ENCODE measurements at regions not wholly inside any gene's neighbourhood (a gene's known extent, or its start where the extent isn't known, plus 50 kb on each side); places are given as distances from the start of the nearest gene placed in this dataset.

DNA sequence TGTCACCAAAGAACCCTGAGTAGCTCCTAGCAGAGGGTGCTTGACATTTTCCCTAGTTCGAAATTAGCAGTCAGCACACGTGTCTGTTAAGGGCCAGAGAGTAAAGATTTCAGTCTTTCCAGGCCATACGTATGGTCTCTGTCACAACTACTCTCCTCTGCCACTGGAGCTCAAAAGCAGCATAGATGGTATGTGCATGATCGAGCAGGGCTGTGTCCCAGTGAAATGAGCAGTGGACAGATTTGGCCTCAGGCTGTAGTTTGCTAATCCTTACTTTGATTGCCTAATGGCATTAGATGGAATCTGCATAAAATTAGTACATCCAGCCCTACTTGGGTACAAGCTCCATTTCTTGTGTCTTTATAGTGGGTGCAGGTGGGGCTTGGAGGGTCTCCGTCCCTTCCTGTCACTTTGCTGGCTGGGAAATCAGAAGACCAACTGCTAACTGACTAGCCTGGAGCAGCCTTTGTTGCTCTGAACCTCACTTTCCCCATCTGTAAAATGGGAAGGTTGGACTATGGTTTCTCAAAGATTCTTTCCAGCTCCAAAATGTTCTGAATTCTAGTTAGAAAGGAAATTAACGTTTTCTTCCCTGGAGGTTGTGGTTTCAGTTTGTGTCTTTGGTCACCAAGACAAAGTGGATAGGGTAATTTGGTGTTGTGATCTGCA lies 108.5 kb downstream of the GLI2 start:
- no peak overlapping the region for H3K27ac Mint-ChIP-seq
- H3K27me3 Mint-ChIP-seq (ENCODE audit: low read depth) = no peaks in the 10 kb centered on the region
- peaks cover 19% of the 10 kb centered on the region for H3K4me1 Mint-ChIP-seq
- peaks cover 10% of the 10 kb centered on the region for H3K9me3 Mint-ChIP-seq
- no peak for DNase-seq (ENCODE audit: low spot score in 2 of 2, unreplicated experiment in 2 of 2)
- TF ChIP-seq, protein P1, sequence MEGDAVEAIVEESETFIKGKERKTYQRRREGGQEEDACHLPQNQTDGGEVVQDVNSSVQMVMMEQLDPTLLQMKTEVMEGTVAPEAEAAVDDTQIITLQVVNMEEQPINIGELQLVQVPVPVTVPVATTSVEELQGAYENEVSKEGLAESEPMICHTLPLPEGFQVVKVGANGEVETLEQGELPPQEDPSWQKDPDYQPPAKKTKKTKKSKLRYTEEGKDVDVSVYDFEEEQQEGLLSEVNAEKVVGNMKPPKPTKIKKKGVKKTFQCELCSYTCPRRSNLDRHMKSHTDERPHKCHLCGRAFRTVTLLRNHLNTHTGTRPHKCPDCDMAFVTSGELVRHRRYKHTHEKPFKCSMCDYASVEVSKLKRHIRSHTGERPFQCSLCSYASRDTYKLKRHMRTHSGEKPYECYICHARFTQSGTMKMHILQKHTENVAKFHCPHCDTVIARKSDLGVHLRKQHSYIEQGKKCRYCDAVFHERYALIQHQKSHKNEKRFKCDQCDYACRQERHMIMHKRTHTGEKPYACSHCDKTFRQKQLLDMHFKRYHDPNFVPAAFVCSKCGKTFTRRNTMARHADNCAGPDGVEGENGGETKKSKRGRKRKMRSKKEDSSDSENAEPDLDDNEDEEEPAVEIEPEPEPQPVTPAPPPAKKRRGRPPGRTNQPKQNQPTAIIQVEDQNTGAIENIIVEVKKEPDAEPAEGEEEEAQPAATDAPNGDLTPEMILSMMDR (IDR thresholded peaks at IDR 0.05; ENCODE audit: unreplicated experiment) = no peak
- peaks cover 15% of the 10 kb centered on the region for H3K36me3 Mint-ChIP-seq
- no peak overlapping the region for H3K4me3 Mint-ChIP-seq

DNA sequence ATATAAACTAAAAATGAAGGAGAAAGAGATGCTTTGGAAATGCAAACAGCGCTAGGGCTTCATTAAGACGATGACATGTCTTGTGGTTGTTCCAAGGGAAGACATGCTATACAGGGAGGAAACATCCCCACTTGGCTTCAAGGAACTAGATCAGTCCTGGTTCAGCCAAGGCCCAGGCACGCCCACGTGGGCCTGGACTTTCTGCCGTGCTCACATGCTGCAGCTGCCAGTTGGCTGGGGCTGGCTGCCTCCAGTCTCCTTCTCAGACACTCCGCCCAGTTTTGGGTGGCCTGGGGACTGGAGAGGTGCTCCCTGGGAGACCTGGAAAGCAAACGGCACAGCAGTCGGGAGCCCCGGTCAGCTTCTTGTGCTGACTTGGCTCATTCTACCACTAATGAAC lies 109.6 kb downstream of the GLI2 start:
- Mint-ChIP-seq H3K9me3 (peaks cover 21% of the 10 kb centered on the region), H3K27me3 (ENCODE audit: low read depth) (no peaks in the 10 kb centered on the region), H3K27ac (no peak overlapping the region), H3K4me3 (no peak overlapping the region), H3K4me1 (peaks cover 17% of the 10 kb centered on the region), H3K36me3 (peaks cover 26% of the 10 kb centered on the region)
- TF ChIP-seq, protein P1 (IDR thresholded peaks at IDR 0.05; ENCODE audit: unreplicated experiment) = no peak
- no peak for DNase-seq (ENCODE audit: low spot score in 2 of 2, unreplicated experiment in 2 of 2)

DNA sequence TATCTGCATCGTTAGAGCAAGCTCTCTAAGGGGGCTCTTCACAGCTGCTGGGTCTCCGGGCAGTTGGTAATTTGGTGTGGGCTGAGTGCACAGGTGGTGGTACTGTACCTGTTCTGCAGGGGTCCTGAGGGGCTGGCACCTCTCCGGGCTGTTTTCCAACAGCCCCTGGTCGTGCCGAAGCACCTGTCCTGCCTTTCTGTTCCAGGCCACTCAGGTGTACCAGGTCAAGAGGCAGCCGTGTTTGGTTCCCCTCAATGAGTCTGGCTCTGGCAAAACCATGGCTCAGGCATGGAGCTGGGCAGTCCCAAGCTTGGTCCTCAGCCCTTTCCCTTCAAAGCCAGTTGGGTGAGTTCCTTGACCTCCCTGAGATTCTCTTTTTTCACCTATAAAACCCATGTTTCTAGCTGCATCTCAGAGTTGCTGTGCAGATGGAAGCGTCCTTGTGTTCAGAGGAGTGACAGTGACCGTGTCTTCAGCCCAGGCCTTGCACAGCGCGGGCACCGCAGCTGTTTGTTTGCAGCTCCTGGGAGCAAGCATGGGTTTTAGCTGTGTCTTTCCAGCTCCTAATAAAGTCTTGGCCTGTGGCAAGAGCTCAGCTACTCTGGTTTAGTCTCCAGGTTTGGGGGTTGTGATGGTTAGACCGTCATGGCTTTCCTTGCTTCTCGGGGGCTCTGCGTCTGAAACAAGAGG lies 110.9 kb downstream of the GLI2 start:
- no peak for DNase-seq (ENCODE audit: low spot score in 2 of 2, unreplicated experiment in 2 of 2)
- H3K4me1 Mint-ChIP-seq = peaks cover 24% of the 10 kb centered on the region
- no peak overlapping the region for H3K27ac Mint-ChIP-seq
- TF ChIP-seq, protein P1 (IDR thresholded peaks at IDR 0.05; ENCODE audit: unreplicated experiment) = no peak
- H3K4me3 Mint-ChIP-seq = no peak overlapping the region
- H3K36me3 Mint-ChIP-seq = peaks cover 27% of the 10 kb centered on the region
- H3K27me3 Mint-ChIP-seq (ENCODE audit: low read depth) = no peaks in the 10 kb centered on the region
- H3K9me3 Mint-ChIP-seq = peaks cover 21% of the 10 kb centered on the region

DNA sequence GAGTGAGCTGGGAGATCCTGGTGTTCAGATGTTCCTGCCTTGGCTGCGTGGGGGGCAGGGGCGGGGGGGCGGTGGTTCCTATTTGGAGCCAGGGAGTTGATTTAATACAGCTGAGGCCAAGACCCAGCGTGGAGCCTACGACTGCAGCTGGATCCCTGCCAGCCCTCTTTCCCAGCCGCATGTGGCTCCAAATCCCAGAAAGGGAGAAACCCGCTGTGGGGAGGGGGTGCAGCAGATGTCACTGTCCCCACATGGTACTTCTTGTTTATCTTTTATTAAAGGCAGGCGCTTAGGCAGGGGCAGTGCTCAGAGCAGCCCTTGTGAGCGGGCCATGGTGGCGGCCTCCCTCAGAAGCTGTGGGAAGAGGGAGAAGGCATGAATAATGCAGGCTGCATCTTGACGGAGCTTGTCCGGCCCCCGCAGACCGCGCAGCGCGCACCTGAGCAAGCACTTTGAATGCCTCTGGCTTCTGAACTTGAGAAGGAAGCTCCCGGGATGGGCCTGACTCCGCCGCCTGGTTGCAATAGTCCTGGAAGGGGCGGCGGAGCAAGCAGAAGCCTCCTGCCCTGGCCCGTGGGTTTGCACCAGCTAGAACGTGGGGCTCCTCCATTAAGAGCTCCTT lies 112.1 kb downstream of the GLI2 start:
- TF ChIP-seq, protein P1 (IDR thresholded peaks at IDR 0.05; ENCODE audit: unreplicated experiment) = no peak
- Mint-ChIP-seq H3K36me3 (peaks cover 27% of the 10 kb centered on the region), H3K4me1 (peaks cover 20% of the 10 kb centered on the region), H3K27me3 (ENCODE audit: low read depth) (no peaks in the 10 kb centered on the region), H3K4me3 (no peak overlapping the region), H3K27ac (no peak overlapping the region), H3K9me3 (peaks cover 21% of the 10 kb centered on the region)
- DNase-seq (ENCODE audit: low spot score in 2 of 2, unreplicated experiment in 2 of 2) = no peak

DNA sequence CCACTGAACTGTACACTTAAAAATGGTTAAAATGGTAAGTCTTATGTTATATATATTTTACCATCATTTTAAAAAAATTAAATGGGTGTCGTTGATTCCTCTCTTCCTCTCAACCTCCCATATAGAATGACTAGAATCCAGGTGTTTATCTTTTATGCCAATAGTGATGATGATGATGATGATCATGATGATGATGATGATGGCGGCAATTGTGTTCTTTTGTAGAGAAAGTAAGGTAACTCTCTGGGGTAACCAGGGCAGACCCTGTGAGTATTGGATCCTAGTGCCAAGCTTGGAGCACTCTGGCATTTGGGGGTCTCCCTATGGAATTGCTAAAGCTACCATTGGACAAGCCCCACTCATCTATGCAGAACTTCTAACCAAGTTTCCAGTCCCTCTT lies 113.6 kb downstream of the GLI2 start:
- Mint-ChIP-seq H3K4me1 (peaks cover 16% of the 10 kb centered on the region), H3K36me3 (peaks cover 24% of the 10 kb centered on the region), H3K4me3 (no peak overlapping the region), H3K27ac (no peak overlapping the region), H3K27me3 (ENCODE audit: low read depth) (no peaks in the 10 kb centered on the region), H3K9me3 (peaks cover 21% of the 10 kb centered on the region)
- TF ChIP-seq, protein P1 (IDR thresholded peaks at IDR 0.05; ENCODE audit: unreplicated experiment) = no peak
- DNase-seq (ENCODE audit: low spot score in 2 of 2, unreplicated experiment in 2 of 2) = no peak
